ENCODE measurements at regions not wholly inside any gene's neighbourhood (a gene's known extent, or its start where the extent isn't known, plus 50 kb on each side); places are given as distances from the start of the nearest gene placed in this dataset.

DNA sequence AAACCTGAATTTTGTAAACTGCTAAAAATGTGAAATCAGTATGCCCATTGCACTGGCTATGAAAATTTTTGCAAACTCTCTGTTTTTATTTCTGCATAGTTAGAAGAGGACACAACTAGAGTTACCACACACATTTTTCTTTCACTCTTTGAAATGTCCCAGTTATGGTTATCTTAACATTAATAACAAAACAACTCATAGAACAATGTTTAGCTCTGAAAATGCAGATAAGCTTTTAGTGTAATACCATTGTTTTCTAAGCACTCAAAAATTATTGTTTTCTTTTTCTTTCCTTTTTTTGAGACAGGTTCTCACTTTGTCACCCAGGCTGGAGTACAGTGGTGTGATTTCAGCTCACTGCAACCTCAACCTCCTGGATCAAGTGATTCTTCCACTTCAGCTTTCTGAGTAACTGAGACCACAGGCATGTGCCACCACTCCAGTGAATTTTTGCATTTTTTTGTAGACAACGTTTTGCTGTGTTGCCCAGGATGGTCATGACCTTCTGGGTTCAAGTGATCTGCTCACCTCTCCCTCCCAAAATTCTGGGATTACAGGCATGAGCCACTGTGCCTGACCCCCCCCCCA lies 1204.5 kb upstream of the ZEB2 start:
- TF ChIP-seq, protein P1, sequence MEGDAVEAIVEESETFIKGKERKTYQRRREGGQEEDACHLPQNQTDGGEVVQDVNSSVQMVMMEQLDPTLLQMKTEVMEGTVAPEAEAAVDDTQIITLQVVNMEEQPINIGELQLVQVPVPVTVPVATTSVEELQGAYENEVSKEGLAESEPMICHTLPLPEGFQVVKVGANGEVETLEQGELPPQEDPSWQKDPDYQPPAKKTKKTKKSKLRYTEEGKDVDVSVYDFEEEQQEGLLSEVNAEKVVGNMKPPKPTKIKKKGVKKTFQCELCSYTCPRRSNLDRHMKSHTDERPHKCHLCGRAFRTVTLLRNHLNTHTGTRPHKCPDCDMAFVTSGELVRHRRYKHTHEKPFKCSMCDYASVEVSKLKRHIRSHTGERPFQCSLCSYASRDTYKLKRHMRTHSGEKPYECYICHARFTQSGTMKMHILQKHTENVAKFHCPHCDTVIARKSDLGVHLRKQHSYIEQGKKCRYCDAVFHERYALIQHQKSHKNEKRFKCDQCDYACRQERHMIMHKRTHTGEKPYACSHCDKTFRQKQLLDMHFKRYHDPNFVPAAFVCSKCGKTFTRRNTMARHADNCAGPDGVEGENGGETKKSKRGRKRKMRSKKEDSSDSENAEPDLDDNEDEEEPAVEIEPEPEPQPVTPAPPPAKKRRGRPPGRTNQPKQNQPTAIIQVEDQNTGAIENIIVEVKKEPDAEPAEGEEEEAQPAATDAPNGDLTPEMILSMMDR (IDR thresholded peaks at IDR 0.05; ENCODE audit: insufficient read depth, low read depth, low read length) = no peak
- no peak for TF ChIP-seq EZH2 (IDR thresholded peaks at IDR 0.05; ENCODE audit: insufficient read depth, low read length)

Data from astrocyte (in vitro differentiated cells and primary cell).